GM23338 (cell line): ENCODE measurements at regions not wholly inside any gene's neighbourhood (a gene's known extent, or its start where the extent isn't known, plus 50 kb on each side); places are given as distances from the start of the nearest gene placed in this dataset.

Experiments used
- ATAC-seq: fragments of 200-7000 bp; cut with Tn5 transposase; 3 replicates; pipeline ENCODE4 v1.9.1; 2020
- DNase-seq: peaks from one replicate; pipeline ENCODE4 v3.0.0-alpha.2; 2015; ENCODE audit warnings: low spot score
- H2AFZ ChIP-seq: fragments of 200-600 bp; sonication (generic); 2 replicates; pipeline ENCODE4 v1.8.0; 2016; ENCODE audit warnings: antibody characterized with exemption, mild to moderate bottlenecking, moderate library complexity
- H3F3A ChIP-seq: fragments of 200-600 bp; sonication (generic); replicated peaks from 2 replicates; pipeline ENCODE4 v1.8.0; 2017; ENCODE audit warnings: antibody characterized with exemption, mixed run types, low read depth
- H3K27ac ChIP-seq: fragments of 200-600 bp; sonication (generic); 2 replicates; pipeline ENCODE4 v1.6.1; 2016; ENCODE audit warnings: low read depth
- H3K27me3 ChIP-seq: fragments of 200-600 bp; sonication (generic); 2 replicates; pipeline ENCODE4 v1.8.0; 2016; ENCODE audit warnings: mild to moderate bottlenecking, mixed run types, moderate library complexity; ENCODE audit not compliant: insufficient read depth
- H3K36me3 ChIP-seq: fragments of 200-600 bp; sonication (generic); 2 replicates; pipeline ENCODE4 v1.8.0; 2016; ENCODE audit warnings: mild to moderate bottlenecking; ENCODE audit not compliant: insufficient read depth
- H3K4me1 ChIP-seq: fragments of 200-600 bp; sonication (generic); 2 replicates; pipeline ENCODE4 v1.8.0; 2016; ENCODE audit warnings: mild to moderate bottlenecking, moderate library complexity; ENCODE audit not compliant: insufficient read depth
- H3K4me2 ChIP-seq: fragments of 200-600 bp; sonication (generic); 2 replicates; pipeline ENCODE4 v1.7.1; 2017; ENCODE audit warnings: mixed run types
- H3K4me3 ChIP-seq: fragments of 200-600 bp; sonication (generic); 2 replicates; pipeline ENCODE4 v1.6.1; 2016; ENCODE audit warnings: mixed run types
- H3K79me2 ChIP-seq: fragments of 200-600 bp; sonication (generic); replicated peaks from 2 replicates; pipeline ENCODE4 v1.8.0; 2017; ENCODE audit warnings: mild to moderate bottlenecking; ENCODE audit not compliant: insufficient read depth
- H3K9me2 ChIP-seq: fragments of 200-600 bp; sonication (generic); 2 replicates; pipeline ENCODE4 v1.8.0; 2017; ENCODE audit not compliant: insufficient read depth
- H4K20me1 ChIP-seq: fragments of 200-600 bp; sonication (generic); replicated peaks from 2 replicates; pipeline ENCODE4 v1.8.0; 2017; ENCODE audit warnings: mild to moderate bottlenecking; ENCODE audit not compliant: insufficient read depth
- H3K27ac Mint-ChIP-seq: 2 replicates; pipeline ENCODE4 v1.8.0; 2020; ENCODE audit warnings: inconsistent platforms, mild to moderate bottlenecking, moderate library complexity, mixed read lengths
- H3K27me3 Mint-ChIP-seq: 3 replicates; pipeline ENCODE4 v1.8.0; 2022; ENCODE audit warnings: low read depth, mild to moderate bottlenecking, moderate library complexity, mixed read lengths, inconsistent platforms; ENCODE audit not compliant: insufficient read depth, poor library complexity
- H3K36me3 Mint-ChIP-seq: 3 replicates; pipeline ENCODE4 v1.8.0; 2021; ENCODE audit warnings: low read depth, mild to moderate bottlenecking, inconsistent platforms, moderate library complexity, mixed read lengths
- H3K4me1 Mint-ChIP-seq: 3 replicates; pipeline ENCODE4 v1.8.0; 2020; ENCODE audit warnings: mild to moderate bottlenecking, inconsistent platforms, mixed read lengths
- H3K4me3 Mint-ChIP-seq: 3 replicates; pipeline ENCODE4 v1.8.0; 2021; ENCODE audit warnings: moderate library complexity, mild to moderate bottlenecking, inconsistent platforms, mixed read lengths
- H3K9me3 Mint-ChIP-seq: 3 replicates; pipeline ENCODE4 v1.8.0; 2020; ENCODE audit warnings: moderate library complexity, mild to moderate bottlenecking, inconsistent platforms, mixed read lengths
- CREB1 ChIP-seq: fragments of 250-450 bp; sonication (Bioruptor Pico); IDR thresholded peaks from 2 replicates; pipeline ENCODE4 v1.5.0; 2020; ENCODE audit warnings: low read depth, mild to moderate bottlenecking, moderate library complexity
- CTCF ChIP-seq, 2 experiments: fragments of 200-600 bp in 1 of 2; sonication (generic) in 1 of 2; conservative IDR thresholded peaks; 2 replicates each; pipeline versions ENCODE4 v1.5.1 to v1.6.1; 2016 to 2017; ENCODE audit warnings: antibody characterized with exemption in 2 of 2, low read depth in 2 of 2, mild to moderate bottlenecking in 2 of 2, moderate library complexity in 1 of 2
- ETS1 ChIP-seq: IDR thresholded peaks from 2 replicates; pipeline ENCODE4 v1.6.1; 2016; ENCODE audit warnings: antibody characterized with exemption
- EZH2 ChIP-seq: fragments of 200-600 bp; sonication (generic); IDR thresholded peaks from one replicate; pipeline ENCODE4 v1.8.0; 2017; ENCODE audit warnings: antibody characterized with exemption, mild to moderate bottlenecking, low read depth; ENCODE audit not compliant: unreplicated experiment
- EZH2phosphoT487 ChIP-seq: fragments of 200-600 bp; sonication (generic); IDR thresholded peaks from one replicate; pipeline ENCODE4 v1.8.1; 2018; ENCODE audit warnings: antibody characterized with exemption; ENCODE audit not compliant: unreplicated experiment
- JUNB ChIP-seq: IDR thresholded peaks from one replicate; pipeline ENCODE4 v1.6.1; 2016; ENCODE audit warnings: antibody characterized with exemption; ENCODE audit not compliant: unreplicated experiment
- NANOG ChIP-seq: IDR thresholded peaks from 2 replicates; pipeline ENCODE4 v1.6.1; 2016; ENCODE audit warnings: antibody characterized with exemption, borderline replicate concordance
- POLR2AphosphoS5 ChIP-seq: IDR thresholded peaks from 2 replicates; pipeline ENCODE4 v1.6.1; 2016; ENCODE audit warnings: antibody characterized with exemption, low read depth
- REST ChIP-seq: IDR thresholded peaks from one replicate; pipeline ENCODE4 v1.6.1; 2018; ENCODE audit warnings: antibody characterized with exemption; ENCODE audit not compliant: unreplicated experiment
- STAT1 ChIP-seq: IDR thresholded peaks from one replicate; pipeline ENCODE4 v1.6.1; 2016; ENCODE audit warnings: antibody characterized with exemption; ENCODE audit not compliant: unreplicated experiment
- ZNF114 ChIP-seq: fragments of 250-450 bp; sonication (Bioruptor Pico); IDR thresholded peaks from 2 replicates; pipeline ENCODE4 v1.5.0; 2020; ENCODE audit warnings: mild to moderate bottlenecking, moderate library complexity
- ZNF331 ChIP-seq: fragments of 250-450 bp; sonication (Bioruptor Pico); IDR thresholded peaks from 2 replicates; pipeline ENCODE4 v1.5.0; 2020; ENCODE audit warnings: low read depth, mild to moderate bottlenecking, moderate library complexity
- ZNF462 ChIP-seq: fragments of 250-450 bp; sonication (Bioruptor Pico); IDR thresholded peaks from 2 replicates; pipeline ENCODE4 v1.5.0; 2020; ENCODE audit warnings: mild to moderate bottlenecking, moderate library complexity

- no peak overlapping the region for H3K27ac ChIP-seq
- H3F3A ChIP-seq, result no peaks in the 10 kb centered on the region
- no peaks in the 10 kb centered on the region for H3K79me2 ChIP-seq
- H2AFZ ChIP-seq, result peak overlapping the region; percentile 63; the same call in 1 of the 2 replicates
- TF ChIP-seq NANOG (no peak), ETS1 (no peak), EZH2 (no peak), EZH2phosphoT487 (no peak), ZNF114 (no peak), JUNB (no peak), STAT1 (no peak), POLR2AphosphoS5 (no peak), REST (no peak), CTCF (conservative IDR thresholded peaks at IDR 0.05; ENCODE audit: low read depth in 2 of 2) (no peak), ZNF331 (CRISPR knock-in tag) (no peak), ZNF462 (CRISPR knock-in tag) (no peak), CREB1 (CRISPR knock-in tag) (no peak)
- H3K4me2 ChIP-seq, result no peak overlapping the region
- no peaks in the 10 kb centered on the region for H3K36me3 ChIP-seq
- H3K27ac Mint-ChIP-seq, result no peak overlapping the region
- no peaks in the 10 kb centered on the region for H3K36me3 Mint-ChIP-seq
- DNase-seq, result peak; percentile 3
- peaks cover 12% of the 10 kb centered on the region for H3K4me1 Mint-ChIP-seq
- peak; percentile 84 for ATAC-seq
- no peak overlapping the region for H3K4me3 ChIP-seq
- H3K4me3 Mint-ChIP-seq, result no peak overlapping the region
- peaks cover 14% of the 10 kb centered on the region; the same call in 1 of the 2 replicates for H3K9me2 ChIP-seq
- 0 out of 2 replicates have a peak, but pooled peaks cover 4% of the 10 kb centered on the region for H3K4me1 ChIP-seq
- H4K20me1 ChIP-seq, result no peaks in the 10 kb centered on the region
- H3K27me3 ChIP-seq, result no peaks in the 10 kb centered on the region
- peaks cover 10% of the 10 kb centered on the region for H3K9me3 Mint-ChIP-seq
- H3K27me3 Mint-ChIP-seq, result peaks cover 3% of the 10 kb centered on the region
Observed at GRCh38 chr5:135149956-135150723, 116.1 kb upstream of the PITX1 start.
